Natural killer cell (primary cell): ENCODE measurements at regions not wholly inside any gene's neighbourhood (a gene's known extent, or its start where the extent isn't known, plus 50 kb on each side); places are given as distances from the start of the nearest gene placed in this dataset.

Experiments
- ATAC-seq, 3 donors: fragments of 150-1000 bp in 2 of 3; fragments of 200-7000 bp in 1 of 3; cut with Tn5 transposase; 1 replicate in 1 of 3; 2 replicates in 2 of 3; pipeline ENCODE4 v1.10.0; 2021; ENCODE audit warnings: mild to moderate bottlenecking in 2 of 3, moderate library complexity in 2 of 3
- DNase-seq, 2 donors: peaks; one replicate each; pipeline versions ENCODE4 v3.0.0 to v3.0.0-alpha.2; 2013 to 2021; ENCODE audit warnings: mixed read lengths in 1 of 2
- H3K27ac ChIP-seq: one replicate; pipeline ENCODE4 v1.5.1; 2013; ENCODE audit warnings: mild to moderate bottlenecking, low read length
- H3K27me3 ChIP-seq: one replicate; pipeline ENCODE4 v1.6.1; 2013; ENCODE audit warnings: low read length; ENCODE audit not compliant: control insufficient read depth, insufficient read depth
- H3K36me3 ChIP-seq: one replicate; pipeline ENCODE4 v1.6.1; 2013; ENCODE audit warnings: low read length; ENCODE audit not compliant: control insufficient read depth, insufficient read depth
- H3K4me1 ChIP-seq: one replicate; pipeline ENCODE4 v1.6.1; 2013; ENCODE audit warnings: low read length; ENCODE audit not compliant: control insufficient read depth, insufficient read depth
- H3K4me3 ChIP-seq: one replicate; pipeline ENCODE4 v1.5.1; 2013; ENCODE audit warnings: low read length
- H3K9me3 ChIP-seq: one replicate; pipeline ENCODE4 v1.6.1; 2013; ENCODE audit warnings: low read length; ENCODE audit not compliant: control insufficient read depth, insufficient read depth
- H3K27ac Mint-ChIP-seq, 2 donors: one replicate each; pipeline ENCODE4 v1.8.0; 2022; ENCODE audit warnings: mild to moderate bottlenecking in 2 of 2, mixed read lengths in 2 of 2, moderate library complexity in 1 of 2
- H3K27me3 Mint-ChIP-seq, 2 donors: one replicate each; pipeline ENCODE4 v1.8.0; 2022; ENCODE audit warnings: low read depth in 2 of 2, mixed read lengths in 2 of 2
- H3K36me3 Mint-ChIP-seq: one replicate; pipeline ENCODE4 v1.8.0; 2022; ENCODE audit warnings: mixed read lengths
- H3K4me1 Mint-ChIP-seq, 2 donors: one replicate each; pipeline ENCODE4 v1.8.0; 2022; ENCODE audit warnings: mixed read lengths in 2 of 2
- H3K4me3 Mint-ChIP-seq: one replicate; pipeline ENCODE4 v1.8.0; 2022; ENCODE audit warnings: mild to moderate bottlenecking, moderate library complexity, mixed read lengths
- H3K9me3 Mint-ChIP-seq, 2 donors: one replicate each; pipeline ENCODE4 v1.8.0; 2022; ENCODE audit warnings: mixed read lengths in 2 of 2
- CTCF ChIP-seq: fragments of 200-600 bp; IDR thresholded peaks from one replicate; pipeline ENCODE4 v1.8.0; 2022; ENCODE audit warnings: antibody characterized with exemption
- WGBS: methylation state at CpG from one replicate; pipeline ENCODE4 v1.1.7; 2013; ENCODE audit warnings: missing lambda C conversion rate; ENCODE audit not compliant: insufficient coverage; 5-methylcytosine and 5-hydroxymethylcytosine counted together
- intact Hi-C: fragments of 100-400 bp; cut with micrococcal nuclease; formaldehyde crosslinking; loops from one replicate; pipeline ENCODE4 v1.14.2; 2022

- Mint-ChIP-seq H3K4me3 (no peak overlapping the region), H3K27ac (no peak overlapping the region), H3K4me1 (no peaks in the 10 kb centered on the region), H3K36me3 (no peaks in the 10 kb centered on the region), H3K9me3 (peaks cover 0 to 2% of the 10 kb centered on the region in 2 donors), H3K27me3 (peaks cover 10 to 46% of the 10 kb centered on the region in 2 donors)
- no peak overlapping the region for H3K27ac ChIP-seq
- no peak for ATAC-seq
- TF ChIP-seq CTCF: no peak
- no peaks in the 10 kb centered on the region for H3K27me3 ChIP-seq
- H3K9me3 ChIP-seq: no peaks in the 10 kb centered on the region
- H3K4me1 ChIP-seq: no peaks in the 10 kb centered on the region
- no peak overlapping the region for H3K4me3 ChIP-seq
- H3K36me3 ChIP-seq: no peaks in the 10 kb centered on the region
- 48% methylated on average over 5 of the region's 5 CpGs for WGBS
- no peak for DNase-seq
- intact Hi-C loops: no loop called here
These were observed 113.7 kb upstream of the PDE10A start for GRCh38 chr6:165776691-165777090.

GRCh38 chr6:165775721-165776120, 112.7 kb upstream of the PDE10A start:
- Histone ChIP-seq H3K9me3 (no peaks in the 10 kb centered on the region), H3K4me3 (no peak overlapping the region), H3K27me3 (no peaks in the 10 kb centered on the region), H3K36me3 (no peaks in the 10 kb centered on the region), H3K27ac (no peak overlapping the region), H3K4me1 (no peaks in the 10 kb centered on the region)
- H3K9me3 Mint-ChIP-seq: peaks cover 0 to 2% of the 10 kb centered on the region in 2 donors
- no peaks in the 10 kb centered on the region for H3K4me1 Mint-ChIP-seq
- WGBS: no CpG with 5 or more reads among the region's 3 CpGs
- no peak for ATAC-seq
- intact Hi-C loops: no loop called here
- H3K4me3 Mint-ChIP-seq: no peak overlapping the region
- H3K27me3 Mint-ChIP-seq: peaks cover 10 to 45% of the 10 kb centered on the region in 2 donors
- TF ChIP-seq CTCF: no peak
- H3K27ac Mint-ChIP-seq: no peak overlapping the region
- no peaks in the 10 kb centered on the region for H3K36me3 Mint-ChIP-seq
- no peak for DNase-seq

GRCh38 chr6:165774903-165775601, 112.0 kb upstream of the PDE10A start:
- H3K4me1 Mint-ChIP-seq: no peaks in the 10 kb centered on the region

More at GRCh38 chr6:165774903-165775601, 112.0 kb upstream of the PDE10A start:
- no peak overlapping the region for H3K27ac ChIP-seq
- intact Hi-C loops: no loop called here
- WGBS: 22% methylated on average over 13 of the region's 13 CpGs
- TF ChIP-seq CTCF: no peak
- no peaks in the 10 kb centered on the region for H3K36me3 ChIP-seq
- Mint-ChIP-seq H3K27ac (no peak overlapping the region), H3K4me3 (no peak overlapping the region), H3K9me3 (peaks cover 0 to 2% of the 10 kb centered on the region in 2 donors), H3K36me3 (no peaks in the 10 kb centered on the region), H3K27me3 (peaks cover 10 to 49% of the 10 kb centered on the region in 2 donors)
- no peaks in the 10 kb centered on the region for H3K4me1 ChIP-seq
- no peak for ATAC-seq
- no peak for DNase-seq
- H3K4me3 ChIP-seq: no peak overlapping the region
- no peaks in the 10 kb centered on the region for H3K9me3 ChIP-seq
- H3K27me3 ChIP-seq: no peaks in the 10 kb centered on the region
